ENCODE measurements at regions not wholly inside any gene's neighbourhood (a gene's known extent, or its start where the extent isn't known, plus 50 kb on each side); places are given as distances from the start of the nearest gene placed in this dataset.

- WGBS, 2 donors, result 10 to 13% methylated on average over 1 of the region's 1 CpG
- DNase-seq (no peak), ATAC-seq (peak in 3 of 4 donors; percentile 35 to 60 (median 46)), FAIRE-seq (no peak)
- Histone ChIP-seq H3K4me3 (no peak overlapping the region), H3K9me3 (no peaks in the 10 kb centered on the region), H3K4me1 (no peaks in the 10 kb centered on the region), H3K36me3 (no peaks in the 10 kb centered on the region), H3K27me3 (no peaks in the 10 kb centered on the region), H3K27ac (no peak overlapping the region)
- intact Hi-C loops (cut with DNase I), result no loop called here
- TF ChIP-seq, protein P1, sequence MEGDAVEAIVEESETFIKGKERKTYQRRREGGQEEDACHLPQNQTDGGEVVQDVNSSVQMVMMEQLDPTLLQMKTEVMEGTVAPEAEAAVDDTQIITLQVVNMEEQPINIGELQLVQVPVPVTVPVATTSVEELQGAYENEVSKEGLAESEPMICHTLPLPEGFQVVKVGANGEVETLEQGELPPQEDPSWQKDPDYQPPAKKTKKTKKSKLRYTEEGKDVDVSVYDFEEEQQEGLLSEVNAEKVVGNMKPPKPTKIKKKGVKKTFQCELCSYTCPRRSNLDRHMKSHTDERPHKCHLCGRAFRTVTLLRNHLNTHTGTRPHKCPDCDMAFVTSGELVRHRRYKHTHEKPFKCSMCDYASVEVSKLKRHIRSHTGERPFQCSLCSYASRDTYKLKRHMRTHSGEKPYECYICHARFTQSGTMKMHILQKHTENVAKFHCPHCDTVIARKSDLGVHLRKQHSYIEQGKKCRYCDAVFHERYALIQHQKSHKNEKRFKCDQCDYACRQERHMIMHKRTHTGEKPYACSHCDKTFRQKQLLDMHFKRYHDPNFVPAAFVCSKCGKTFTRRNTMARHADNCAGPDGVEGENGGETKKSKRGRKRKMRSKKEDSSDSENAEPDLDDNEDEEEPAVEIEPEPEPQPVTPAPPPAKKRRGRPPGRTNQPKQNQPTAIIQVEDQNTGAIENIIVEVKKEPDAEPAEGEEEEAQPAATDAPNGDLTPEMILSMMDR (IDR thresholded peaks at IDR 0.05), result no peak
These were observed 135.0 kb downstream of the MBL2 start for GRCh38 chr10:52637592-52637991.

- DNase-seq (no peak), FAIRE-seq (no peak), ATAC-seq (no peak)
- TF ChIP-seq, protein P1 (IDR thresholded peaks at IDR 0.05), result no peak
- 0 to 29% methylated on average over 1 of the region's 1 CpG for WGBS, 2 donors
- Histone ChIP-seq H3K36me3 (no peaks in the 10 kb centered on the region), H3K4me1 (no peaks in the 10 kb centered on the region), H3K4me3 (no peak overlapping the region), H3K27me3 (no peaks in the 10 kb centered on the region), H3K27ac (no peak overlapping the region), H3K9me3 (no peaks in the 10 kb centered on the region)
- intact Hi-C loops (cut with DNase I), result no loop called here
These were observed 132.9 kb downstream of the MBL2 start for GRCh38 chr10:52639652-52640051.

DNA sequence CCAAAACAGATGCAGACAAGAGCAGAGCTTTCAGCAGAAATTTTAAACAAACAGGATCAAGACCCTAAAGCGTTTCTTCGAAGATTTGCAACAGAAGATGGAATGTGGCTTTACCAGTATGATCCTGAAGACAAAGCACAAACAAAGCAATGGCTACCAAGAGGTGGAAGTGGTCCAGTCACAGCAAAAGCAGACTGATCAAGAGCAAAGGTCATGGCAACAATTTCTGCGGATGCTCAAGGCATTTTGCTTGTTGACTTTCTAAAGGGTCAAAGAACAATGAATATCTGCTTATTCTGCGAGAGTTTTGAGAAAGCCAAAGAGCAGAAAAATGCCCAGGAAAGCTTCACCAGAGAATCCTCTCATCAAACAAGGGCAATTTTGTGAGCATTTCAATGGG, 130.4 kb downstream of the MBL2 start:
- H3K36me3 ChIP-seq, result no peaks in the 10 kb centered on the region
- TF ChIP-seq, protein P1 (IDR thresholded peaks at IDR 0.05), result no peak
- no peaks in the 10 kb centered on the region for H3K27me3 ChIP-seq
- WGBS, 2 donors, result 37 to 56% methylated on average over 4 of the region's 4 CpGs
- H3K4me1 ChIP-seq, result no peaks in the 10 kb centered on the region
- DNase-seq (no peak), ATAC-seq (no peak), FAIRE-seq (no peak)
- no peak overlapping the region for H3K27ac ChIP-seq
- intact Hi-C loops (cut with DNase I), result no loop called here
- H3K9me3 ChIP-seq, result no peaks in the 10 kb centered on the region
- no peak overlapping the region for H3K4me3 ChIP-seq

DNA sequence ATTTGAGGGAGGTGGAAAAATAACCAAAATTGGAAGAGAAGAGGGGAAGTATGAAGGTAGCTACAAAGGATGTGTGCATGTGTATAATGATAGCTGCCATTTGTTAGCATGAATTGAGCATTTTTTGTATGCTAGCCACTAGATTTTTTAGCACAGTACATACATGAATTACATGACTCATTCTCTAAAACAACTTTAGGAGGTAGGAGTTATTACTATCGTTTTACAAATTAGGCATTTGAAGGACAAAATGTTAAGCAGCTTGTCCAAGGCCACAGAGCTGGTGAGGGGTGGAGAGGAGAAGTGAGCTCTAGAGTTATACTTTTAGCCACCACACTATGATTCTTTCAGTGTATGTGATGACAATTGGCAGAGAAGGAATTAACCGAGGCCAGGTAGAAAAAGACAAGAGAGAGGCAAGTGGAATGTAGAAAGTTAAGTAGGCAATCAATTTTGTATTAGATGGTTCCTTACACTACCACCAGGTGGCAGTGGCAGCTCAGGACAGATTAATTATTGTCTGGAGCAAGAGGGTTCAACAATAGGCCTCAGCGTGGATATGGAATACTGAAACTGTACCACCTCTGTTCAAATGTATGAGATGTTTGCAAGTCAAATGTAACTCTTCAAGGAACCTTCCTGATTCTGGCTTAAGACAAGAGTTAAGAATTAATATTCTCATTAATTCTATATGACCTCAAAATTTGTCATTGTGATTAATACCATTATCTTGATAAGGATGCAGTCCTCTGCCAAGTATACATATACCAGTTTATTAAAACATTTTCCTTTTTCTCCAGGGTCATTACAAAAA, 128.0 kb downstream of the MBL2 start:
- FAIRE-seq, result no peak
- WGBS, 2 donors, result 4 to 9% methylated on average over 3 of the region's 3 CpGs

More for the DNA sequence above, 128.0 kb downstream of the MBL2 start:
- Histone ChIP-seq H3K4me1 (no peaks in the 10 kb centered on the region), H3K9me3 (no peaks in the 10 kb centered on the region), H3K27ac (no peak overlapping the region), H3K27me3 (no peaks in the 10 kb centered on the region), H3K4me3 (no peak overlapping the region), H3K36me3 (no peaks in the 10 kb centered on the region)
- intact Hi-C loops (cut with DNase I), result no loop called here
- peak in 4 of 6 donors; percentile 12 to 39 (median 28) for DNase-seq
- ATAC-seq, result peak in 3 of 4 donors; percentile 71 to 88 (median 76)
- TF ChIP-seq, protein P1 (IDR thresholded peaks at IDR 0.05), result peak in 3 of 4 donors; percentile 45 to 53 (median 51)

All from pancreas (tissue), 10 donors.